ENCODE measurements at regions not wholly inside any gene's neighbourhood (a gene's known extent, or its start where the extent isn't known, plus 50 kb on each side); places are given as distances from the start of the nearest gene placed in this dataset.

- H3K27ac Mint-ChIP-seq (ENCODE audit: unreplicated experiment) = no peak overlapping the region
- H3K4me1 ChIP-seq (ENCODE audit: insufficient read depth, low read length) = no peaks in the 10 kb centered on the region
- no peak overlapping the region for H3K4me3 ChIP-seq (ENCODE audit: insufficient read depth, low read depth, low read length)
- no peak overlapping the region for H3K9ac ChIP-seq (ENCODE audit: low read length)
- H3K36me3 Mint-ChIP-seq (ENCODE audit: low read depth, unreplicated experiment) = no peaks in the 10 kb centered on the region
- no peaks in the 10 kb centered on the region for H4K20me1 ChIP-seq (ENCODE audit: insufficient read depth, low read length)
- peaks cover 4% of the 10 kb centered on the region for H3K9me3 ChIP-seq (ENCODE audit: insufficient read depth, low read depth, low read length)
- no peak for TF ChIP-seq CTCF (IDR thresholded peaks at IDR 0.05; ENCODE audit: insufficient read depth, low read depth, low read length)
- no peak for TF ChIP-seq EZH2 (IDR thresholded peaks at IDR 0.05; ENCODE audit: insufficient read depth, low read length)
- no peak overlapping the region for H3K4me2 ChIP-seq (ENCODE audit: low read length)
- H3K36me3 ChIP-seq (ENCODE audit: insufficient read depth, low read length) = no peaks in the 10 kb centered on the region
- H2AFZ ChIP-seq (ENCODE audit: low read depth, low read length) = no peak overlapping the region
- no peaks in the 10 kb centered on the region for H3K27me3 Mint-ChIP-seq (ENCODE audit: low read depth, unreplicated experiment)
- no peak overlapping the region for H3K27ac ChIP-seq (ENCODE audit: low read depth, low read length)
- FAIRE-seq (no peak), DNase-seq (ENCODE audit: low read depth) (no peak)
- no peaks in the 10 kb centered on the region for H3K4me1 Mint-ChIP-seq (ENCODE audit: low read depth, unreplicated experiment)
- H3K9me3 Mint-ChIP-seq (ENCODE audit: unreplicated experiment) = no peaks in the 10 kb centered on the region
- no peaks in the 10 kb centered on the region for H3K79me2 ChIP-seq (ENCODE audit: insufficient read depth, low read length)
- no peaks in the 10 kb centered on the region for H3K27me3 ChIP-seq (ENCODE audit: insufficient read depth, low read length)
- no peak overlapping the region for H3K4me3 Mint-ChIP-seq (ENCODE audit: unreplicated experiment)
Observed at GRCh38 chr5:4630031-4630430, 510.1 kb upstream of the ADAMTS16 start.

GRCh38 chr5:4634342-4634741 is 505.8 kb upstream of the ADAMTS16 start:
- no peak overlapping the region for H3K4me3 ChIP-seq (ENCODE audit: insufficient read depth, low read depth, low read length)
- no peak for TF ChIP-seq EZH2 (IDR thresholded peaks at IDR 0.05; ENCODE audit: insufficient read depth, low read length)
- TF ChIP-seq CTCF (IDR thresholded peaks at IDR 0.05; ENCODE audit: insufficient read depth, low read depth, low read length) = no peak
- no peaks in the 10 kb centered on the region for H3K36me3 Mint-ChIP-seq (ENCODE audit: low read depth, unreplicated experiment)
- H4K20me1 ChIP-seq (ENCODE audit: insufficient read depth, low read length) = no peaks in the 10 kb centered on the region
- no peaks in the 10 kb centered on the region for H3K4me1 ChIP-seq (ENCODE audit: insufficient read depth, low read length)
- H3K4me2 ChIP-seq (ENCODE audit: low read length) = no peak overlapping the region
- no peak for DNase-seq (ENCODE audit: low read depth)
- H3K27ac ChIP-seq (ENCODE audit: low read depth, low read length) = no peak overlapping the region
- no peak overlapping the region for H3K4me3 Mint-ChIP-seq (ENCODE audit: unreplicated experiment)
- no peak overlapping the region for H3K27ac Mint-ChIP-seq (ENCODE audit: unreplicated experiment)
- H2AFZ ChIP-seq (ENCODE audit: low read depth, low read length) = no peak overlapping the region
- no peaks in the 10 kb centered on the region for H3K27me3 Mint-ChIP-seq (ENCODE audit: low read depth, unreplicated experiment)
- no peaks in the 10 kb centered on the region for H3K79me2 ChIP-seq (ENCODE audit: insufficient read depth, low read length)
- no peaks in the 10 kb centered on the region for H3K27me3 ChIP-seq (ENCODE audit: insufficient read depth, low read length)
- H3K9me3 Mint-ChIP-seq (ENCODE audit: unreplicated experiment) = no peaks in the 10 kb centered on the region
- H3K9ac ChIP-seq (ENCODE audit: low read length) = no peak overlapping the region
- no peaks in the 10 kb centered on the region for H3K4me1 Mint-ChIP-seq (ENCODE audit: low read depth, unreplicated experiment)
- peaks cover 4% of the 10 kb centered on the region for H3K9me3 ChIP-seq (ENCODE audit: insufficient read depth, low read depth, low read length)
- no peaks in the 10 kb centered on the region for H3K36me3 ChIP-seq (ENCODE audit: insufficient read depth, low read length)
- no peak for FAIRE-seq

DNA sequence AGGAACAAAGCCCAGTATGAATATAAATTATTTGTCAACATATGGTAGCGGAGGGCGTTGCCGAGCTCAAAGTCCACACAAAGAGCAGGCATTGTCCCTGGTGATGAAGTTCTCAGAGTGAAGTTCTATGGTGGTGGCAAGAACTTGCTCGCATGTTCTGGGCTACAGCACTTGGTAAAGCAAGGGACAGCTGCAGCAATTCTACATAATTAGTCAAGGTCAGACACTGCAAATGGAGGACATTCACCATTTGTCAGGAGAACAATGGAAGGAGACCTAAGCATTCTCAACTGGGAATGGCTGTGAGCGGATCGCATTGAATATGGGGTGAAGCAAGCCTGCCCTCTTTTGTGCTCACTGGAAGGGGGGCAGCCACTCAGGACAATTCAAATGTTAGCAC is 503.8 kb upstream of the ADAMTS16 start:
- Mint-ChIP-seq H3K27ac (ENCODE audit: unreplicated experiment) (no peak overlapping the region), H3K27me3 (ENCODE audit: low read depth, unreplicated experiment) (no peaks in the 10 kb centered on the region), H3K4me3 (ENCODE audit: unreplicated experiment) (no peak overlapping the region), H3K4me1 (ENCODE audit: low read depth, unreplicated experiment) (peaks cover 3% of the 10 kb centered on the region), H3K9me3 (ENCODE audit: unreplicated experiment) (no peaks in the 10 kb centered on the region), H3K36me3 (ENCODE audit: low read depth, unreplicated experiment) (no peaks in the 10 kb centered on the region)
- peaks cover 4% of the 10 kb centered on the region for H3K9me3 ChIP-seq (ENCODE audit: insufficient read depth, low read depth, low read length)
- no peak for TF ChIP-seq CTCF (IDR thresholded peaks at IDR 0.05; ENCODE audit: insufficient read depth, low read depth, low read length)
- no peak for TF ChIP-seq EZH2 (IDR thresholded peaks at IDR 0.05; ENCODE audit: insufficient read depth, low read length)
- no peak overlapping the region for H2AFZ ChIP-seq (ENCODE audit: low read depth, low read length)
- no peaks in the 10 kb centered on the region for H3K36me3 ChIP-seq (ENCODE audit: insufficient read depth, low read length)
- no peak overlapping the region for H3K4me2 ChIP-seq (ENCODE audit: low read length)
- DNase-seq (ENCODE audit: low read depth) (no peak), FAIRE-seq (no peak)
- no peaks in the 10 kb centered on the region for H3K27me3 ChIP-seq (ENCODE audit: insufficient read depth, low read length)
- H3K9ac ChIP-seq (ENCODE audit: low read length) = no peak overlapping the region
- H4K20me1 ChIP-seq (ENCODE audit: insufficient read depth, low read length) = no peaks in the 10 kb centered on the region
- H3K4me1 ChIP-seq (ENCODE audit: insufficient read depth, low read length) = no peaks in the 10 kb centered on the region
- H3K27ac ChIP-seq (ENCODE audit: low read depth, low read length) = no peak overlapping the region
- no peak overlapping the region for H3K4me3 ChIP-seq (ENCODE audit: insufficient read depth, low read depth, low read length)
- H3K79me2 ChIP-seq (ENCODE audit: insufficient read depth, low read length) = no peaks in the 10 kb centered on the region
